Cardiac muscle cell (in vitro differentiated cells and primary cell): ENCODE measurements at regions not wholly inside any gene's neighbourhood (a gene's known extent, or its start where the extent isn't known, plus 50 kb on each side); places are given as distances from the start of the nearest gene placed in this dataset.
"Not testable (repeated sequence)": the region's sequence is repeated elsewhere in the genome, so short reads cannot be mapped to it uniquely, and the experiment has no call there.

Experiments used
- DNase-seq, 2 donors: peaks; one replicate each; pipeline versions ENCODE4 v3.0.0 to v3.0.0-alpha.2; 2010 to 2017; ENCODE audit warnings: low read depth in 1 of 2, low spot score in 1 of 2
- H3K27ac ChIP-seq: fragments of 200-600 bp; sonication (generic); 2 replicates; pipeline ENCODE4 v1.5.1; 2016
- H3K27me3 ChIP-seq: fragments of 200-600 bp; sonication (generic); 2 replicates; pipeline ENCODE4 v1.6.0; 2016; ENCODE audit warnings: control low read depth
- H3K36me3 ChIP-seq: fragments of 200-600 bp; sonication (generic); 2 replicates; pipeline ENCODE4 v1.5.1; 2016; ENCODE audit warnings: control low read depth
- H3K4me1 ChIP-seq: fragments of 200-600 bp; sonication (generic); 2 replicates; pipeline ENCODE4 v1.8.1; 2017; ENCODE audit warnings: low read depth, mild to moderate bottlenecking, mixed run types
- H3K4me3 ChIP-seq: fragments of 200-600 bp; sonication (generic); 2 replicates; pipeline ENCODE4 v1.5.1; 2016; ENCODE audit warnings: mild to moderate bottlenecking
- H3K9me3 ChIP-seq: fragments of 200-600 bp; sonication (generic); 2 replicates; pipeline ENCODE4 v1.5.1; 2017; ENCODE audit warnings: low read depth, mild to moderate bottlenecking, control low read depth
- CTCF ChIP-seq: IDR thresholded peaks from 2 replicates; pipeline ENCODE4 v1.5.1; 2012; ENCODE audit warnings: low read depth, mild to moderate bottlenecking, low read length

GRCh38 chr7:110548372-110548771 lies 542.6 kb upstream of the LRRN3 start:
- Histone ChIP-seq H3K4me3 (no peak overlapping the region), H3K4me1 (no peaks in the 10 kb centered on the region), H3K36me3 (no peaks in the 10 kb centered on the region), H3K27ac (no peak overlapping the region), H3K9me3 (no peaks in the 10 kb centered on the region), H3K27me3 (no peaks in the 10 kb centered on the region)
- no peak for DNase-seq
- TF ChIP-seq CTCF = no peak

GRCh38 chr7:110557136-110557535 lies 533.8 kb upstream of the LRRN3 start:
- H3K9me3 ChIP-seq = no peaks in the 10 kb centered on the region
- H3K27me3 ChIP-seq = no peaks in the 10 kb centered on the region
- H3K27ac ChIP-seq = no peak overlapping the region
- H3K4me1 ChIP-seq = no peaks in the 10 kb centered on the region
- no peak for DNase-seq
- no peaks in the 10 kb centered on the region for H3K36me3 ChIP-seq
- no peak overlapping the region for H3K4me3 ChIP-seq
- no peak for TF ChIP-seq CTCF

- H3K27me3 ChIP-seq, H3K4me3 ChIP-seq, H3K27ac ChIP-seq, H3K4me1 ChIP-seq, DNase-seq, H3K36me3 ChIP-seq, H3K9me3 ChIP-seq: not testable (repeated sequence)
Observed at GRCh38 chr7:110563286-110563685, 527.6 kb upstream of the LRRN3 start.

GRCh38 chr7:110564246-110564645 lies 526.7 kb upstream of the LRRN3 start:
- Histone ChIP-seq H3K36me3 (no peaks in the 10 kb centered on the region), H3K4me3 (no peak overlapping the region), H3K4me1 (no peaks in the 10 kb centered on the region), H3K27me3 (no peaks in the 10 kb centered on the region), H3K9me3 (no peaks in the 10 kb centered on the region), H3K27ac (no peak overlapping the region)
- DNase-seq = no peak
- no peak for TF ChIP-seq CTCF

GRCh38 chr7:110568388-110568787 lies 522.5 kb upstream of the LRRN3 start:
- Histone ChIP-seq H3K27me3 (no peaks in the 10 kb centered on the region), H3K27ac (no peak overlapping the region), H3K4me3 (no peak overlapping the region), H3K4me1 (no peaks in the 10 kb centered on the region), H3K9me3 (no peaks in the 10 kb centered on the region), H3K36me3 (no peaks in the 10 kb centered on the region)
- DNase-seq = no peak
- TF ChIP-seq CTCF = no peak

- H3K27ac ChIP-seq = no peak overlapping the region
- H3K36me3 ChIP-seq = no peaks in the 10 kb centered on the region
- H3K4me3 ChIP-seq = no peak overlapping the region
- no peak for TF ChIP-seq CTCF
- DNase-seq = no peak
- H3K27me3 ChIP-seq = no peaks in the 10 kb centered on the region
- H3K9me3 ChIP-seq = no peaks in the 10 kb centered on the region
- no peaks in the 10 kb centered on the region for H3K4me1 ChIP-seq
Observed at GRCh38 chr7:110568932-110569331, 522.0 kb upstream of the LRRN3 start.
